Ishikawa (cell line): ENCODE measurements at regions not wholly inside any gene's neighbourhood (a gene's known extent, or its start where the extent isn't known, plus 50 kb on each side); places are given as distances from the start of the nearest gene placed in this dataset.

Experiments
- CEBPB ChIP-seq: IDR thresholded peaks from 2 replicates; pipeline ENCODE4 v1.6.1; 2012
- CREB1 ChIP-seq: IDR thresholded peaks from 2 replicates; pipeline ENCODE4 v1.6.1; 2012; ENCODE audit warnings: low read depth
- MAX ChIP-seq: IDR thresholded peaks from 2 replicates; pipeline ENCODE4 v1.6.1; 2012
- NFIC ChIP-seq: IDR thresholded peaks from 2 replicates; pipeline ENCODE4 v1.6.1; 2012
- RAD21 ChIP-seq: IDR thresholded peaks from 2 replicates; pipeline ENCODE4 v1.6.1; 2012; ENCODE audit warnings: low read depth
- REST ChIP-seq: IDR thresholded peaks from 2 replicates; pipeline ENCODE4 v1.6.1; 2012; ENCODE audit warnings: low read depth, mild to moderate bottlenecking
- TAF1 ChIP-seq: IDR thresholded peaks from 2 replicates; pipeline ENCODE4 v1.6.1; 2012; ENCODE audit warnings: low read depth, mild to moderate bottlenecking
- TCF12 ChIP-seq: IDR thresholded peaks from 2 replicates; pipeline ENCODE4 v1.6.1; 2012; ENCODE audit warnings: low read depth
- TEAD4 ChIP-seq: IDR thresholded peaks from 2 replicates; pipeline ENCODE4 v1.6.1; 2012
- USF1 ChIP-seq: IDR thresholded peaks from 2 replicates; pipeline ENCODE4 v1.6.1; 2012
- YY1 ChIP-seq: IDR thresholded peaks from 2 replicates; pipeline ENCODE4 v1.6.1; 2012; ENCODE audit warnings: low read depth

GRCh38 chr6:151180330-151181048, 59.3 kb upstream of the AKAP12 start:
- TF ChIP-seq REST (no peak), YY1 (no peak), RAD21 (no peak), MAX (no peak), NFIC (no peak), TAF1 (no peak), TEAD4 (no peak), USF1 (no peak), CREB1 (no peak), CEBPB (no peak), TCF12 (no peak)
